ENCODE measurements at regions not wholly inside any gene's neighbourhood (a gene's known extent, or its start where the extent isn't known, plus 50 kb on each side); places are given as distances from the start of the nearest gene placed in this dataset.

- TF ChIP-seq POLR2A (IDR thresholded peaks at IDR 0.05), result no peak
- TF ChIP-seq POLR2AphosphoS5 (IDR thresholded peaks at IDR 0.05), result no peak
These were observed 275.4 kb upstream of the MAOA start for GRCh38 chrX:43380704-43381103.
